ENCODE measurements at regions not wholly inside any gene's neighbourhood (a gene's known extent, or its start where the extent isn't known, plus 50 kb on each side); places are given as distances from the start of the nearest gene placed in this dataset.
"Not testable (repeated sequence)": the region's sequence is repeated elsewhere in the genome, so short reads cannot be mapped to it uniquely, and the experiment has no call there.

DNA sequence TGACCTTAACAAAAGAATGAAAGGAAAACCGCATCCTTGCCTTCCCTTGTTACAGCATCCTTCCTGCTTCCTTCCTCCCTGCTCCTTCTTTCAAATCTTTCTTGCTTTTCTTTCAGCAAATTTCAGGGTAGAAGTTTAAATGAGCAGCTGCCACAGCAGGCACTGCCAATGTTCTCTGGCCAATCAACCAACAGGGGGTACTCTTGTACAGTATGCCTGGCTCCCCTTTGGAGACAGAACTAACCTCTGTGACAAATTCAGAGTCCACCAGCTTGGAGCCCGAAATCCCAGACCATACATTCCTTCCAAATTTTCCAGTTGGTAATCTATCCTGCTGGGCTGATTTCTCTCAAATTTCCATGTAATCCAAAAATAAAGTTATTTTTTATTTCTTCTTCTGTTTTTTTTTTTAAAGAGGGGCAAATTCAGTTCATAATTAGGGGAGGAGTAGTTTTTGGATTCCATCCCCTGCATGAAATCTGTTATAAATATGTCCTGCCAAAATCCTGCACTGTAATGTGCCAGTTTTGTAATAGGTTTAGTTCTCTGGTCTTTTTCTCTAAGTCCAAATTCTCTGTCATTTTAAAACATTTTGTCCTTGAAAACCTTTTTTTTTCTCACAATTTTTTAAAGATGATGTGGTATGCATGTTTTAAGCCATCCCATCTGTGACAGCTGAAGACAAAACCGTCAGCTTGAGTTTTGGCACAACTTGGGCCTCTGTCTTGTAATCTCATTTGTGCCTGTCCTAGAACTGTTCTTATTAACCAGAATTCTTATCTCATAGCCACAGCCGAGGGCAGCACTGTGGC is 610.0 kb upstream of the LMO3 start:
- no peak for DNase-seq (ENCODE audit: low spot score)

DNA sequence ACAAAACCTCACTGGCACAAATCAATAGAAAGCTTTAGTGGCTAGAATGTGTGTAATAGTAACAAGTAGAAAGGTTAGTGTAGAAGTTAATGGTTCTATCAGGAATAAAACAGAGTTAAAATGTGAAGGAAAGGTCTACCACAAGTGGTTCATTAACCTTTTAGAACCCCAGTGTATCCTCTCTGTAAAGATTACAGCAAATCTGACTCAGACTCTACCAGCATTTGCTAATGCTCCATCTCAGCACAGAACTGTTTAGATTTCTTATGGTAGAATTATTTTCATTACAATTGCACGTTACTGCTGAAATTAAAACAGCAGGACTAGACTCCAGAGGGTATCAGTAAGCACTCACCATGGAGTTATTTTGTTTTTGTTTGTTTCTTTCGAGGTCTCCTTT is 609.0 kb upstream of the LMO3 start:
- no peak for DNase-seq (ENCODE audit: low spot score)

DNA sequence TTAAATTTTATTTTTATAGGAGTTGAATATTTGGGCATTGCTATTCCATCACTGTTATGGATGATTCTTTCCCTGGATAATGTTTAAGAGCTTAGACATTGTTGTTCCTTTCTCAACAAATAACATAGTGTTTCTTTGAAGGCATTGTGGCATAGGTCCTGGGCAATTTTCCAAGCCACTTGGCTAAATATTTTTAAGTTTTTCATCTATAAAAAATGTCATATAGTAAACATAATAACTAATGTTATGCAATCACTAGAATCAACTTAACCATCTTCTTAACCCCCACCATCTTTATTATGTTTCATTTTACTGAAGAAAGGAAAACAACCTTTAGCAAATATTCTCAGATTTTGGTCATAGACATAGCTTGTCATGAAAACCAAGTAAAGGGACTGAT is 600.6 kb upstream of the LMO3 start:
- DNase-seq (ENCODE audit: low spot score), result no peak

DNA sequence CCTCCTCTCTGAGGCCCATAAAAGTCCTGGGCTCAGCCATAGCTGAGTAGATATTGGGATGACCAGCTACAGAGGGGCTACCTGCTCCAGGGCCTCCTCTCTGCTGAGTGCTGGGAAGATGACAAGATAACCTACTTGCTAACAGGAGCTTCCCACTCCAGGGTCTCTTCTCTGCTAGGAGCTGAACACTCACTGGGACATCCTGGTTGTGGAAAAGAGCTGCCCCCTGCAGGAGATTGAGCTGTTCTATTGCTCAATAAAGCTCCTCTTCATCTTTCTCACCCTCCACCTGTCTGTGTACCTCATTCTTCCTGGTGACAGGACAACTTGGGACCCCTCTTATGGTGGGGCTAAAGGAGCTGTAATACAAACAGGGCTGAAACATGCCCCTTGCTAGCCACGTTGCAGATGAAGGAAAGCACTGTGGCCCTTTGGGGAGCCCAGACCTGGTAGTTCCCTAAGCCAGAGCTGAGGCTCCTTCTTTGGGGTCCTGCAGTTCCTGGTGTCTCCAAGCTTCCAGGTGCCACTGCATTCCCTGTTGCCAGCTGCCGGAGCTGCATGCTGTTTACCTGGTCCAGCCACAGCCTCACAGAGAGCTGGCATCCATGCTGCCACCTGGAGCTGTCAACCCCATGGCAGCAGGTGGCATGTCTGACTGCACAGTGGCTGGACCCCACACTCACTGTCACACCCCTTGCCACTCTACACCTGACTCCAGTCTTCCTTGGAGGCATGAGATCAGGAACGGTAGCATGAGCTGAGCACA is 598.5 kb upstream of the LMO3 start:
- no peak for DNase-seq (ENCODE audit: low spot score)

DNA sequence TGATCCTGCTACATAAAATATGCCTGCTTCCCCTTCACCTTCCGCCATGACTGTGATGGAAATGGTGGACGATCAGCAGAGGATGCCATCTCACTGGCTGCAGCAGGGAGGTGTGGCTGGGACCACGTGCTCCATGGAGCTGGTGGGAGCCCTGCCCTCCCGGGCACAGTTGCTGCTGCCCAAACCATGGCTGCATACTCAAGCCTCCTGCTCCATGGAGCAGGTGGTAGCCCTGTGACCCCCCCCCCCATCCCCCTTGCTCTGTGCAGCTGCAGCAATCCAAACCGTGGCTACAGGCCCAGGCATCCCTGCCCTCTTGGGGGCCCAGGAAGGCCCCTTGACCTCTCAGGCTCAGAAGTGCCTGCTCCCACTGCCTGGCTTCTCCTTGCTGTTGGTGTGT is 597.5 kb upstream of the LMO3 start:
- no peak for DNase-seq (ENCODE audit: low spot score)

DNA sequence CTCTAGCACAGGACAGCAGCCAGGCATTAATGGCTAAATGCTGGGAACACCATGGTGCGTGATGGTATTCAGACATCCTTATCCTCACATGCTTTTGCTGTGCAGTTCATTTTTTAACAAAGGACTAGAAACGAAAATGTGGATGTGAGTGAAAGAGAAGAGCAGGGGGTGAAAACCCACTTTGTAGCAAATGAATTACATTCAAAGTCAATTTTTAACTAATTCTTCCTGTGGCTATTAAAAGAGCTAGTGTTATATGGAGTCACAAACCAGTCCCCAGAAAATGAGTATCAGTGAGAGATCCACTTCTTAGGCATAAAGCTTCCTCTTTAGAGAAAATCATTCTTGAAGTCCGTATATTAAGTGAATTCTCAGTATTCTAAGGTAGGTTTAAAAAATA is 592.0 kb upstream of the LMO3 start:
- DNase-seq (ENCODE audit: low spot score), result no peak

DNA sequence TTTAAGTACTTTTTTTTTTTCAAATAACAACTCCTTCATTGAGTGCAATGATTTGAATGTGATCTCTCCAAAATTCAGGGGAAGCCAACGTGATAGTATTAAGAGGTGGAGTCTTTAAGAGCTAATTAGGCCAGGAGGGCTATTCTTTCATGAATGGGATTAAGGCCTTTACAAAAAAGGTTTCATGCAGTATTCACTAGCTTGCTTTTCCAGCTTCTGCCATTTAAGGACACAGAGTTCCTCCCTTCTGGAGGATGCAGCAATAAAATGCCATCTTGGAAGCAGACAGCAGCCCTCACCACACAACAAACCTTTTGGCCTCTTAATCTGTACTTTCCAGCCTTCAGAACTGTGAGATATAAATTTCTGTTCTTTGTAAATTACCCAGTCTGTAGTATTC is 586.8 kb upstream of the LMO3 start:
- DNase-seq (ENCODE audit: low spot score), result no peak

DNA sequence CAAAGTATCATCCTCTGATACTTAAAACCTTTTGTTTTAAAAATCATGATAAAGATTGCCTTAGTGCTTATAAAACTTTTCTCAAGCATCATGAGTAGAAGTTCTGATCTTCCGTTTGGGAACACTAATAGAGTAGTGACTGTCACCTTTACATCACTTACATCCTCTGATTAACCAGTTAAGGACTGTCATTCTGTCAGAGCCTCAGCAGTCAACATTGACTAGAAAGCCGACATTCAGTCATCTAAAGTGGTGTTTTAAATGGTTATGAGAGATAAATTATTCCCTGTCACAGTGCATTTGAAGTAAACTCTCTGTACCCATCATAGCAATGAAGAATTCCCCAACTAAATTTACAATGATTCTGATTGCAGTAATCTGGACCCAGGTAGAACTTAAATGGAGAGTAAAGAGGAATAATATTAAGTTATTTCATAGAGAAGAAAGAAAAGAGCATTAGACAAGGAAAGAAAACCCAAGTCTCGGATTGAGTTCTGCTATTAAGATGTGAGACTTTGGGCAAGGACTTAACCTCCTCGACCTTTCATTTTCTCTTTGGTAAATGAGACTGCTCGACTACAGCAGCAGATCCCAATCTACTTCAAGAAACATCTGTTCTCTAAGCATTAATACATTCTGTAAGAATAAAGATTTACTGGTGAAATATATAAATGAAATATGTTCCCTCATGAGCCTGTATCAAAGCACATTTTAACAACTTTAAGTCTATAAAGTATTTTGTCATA is 563.9 kb upstream of the LMO3 start:
- no peak for DNase-seq (ENCODE audit: low spot score)

DNA sequence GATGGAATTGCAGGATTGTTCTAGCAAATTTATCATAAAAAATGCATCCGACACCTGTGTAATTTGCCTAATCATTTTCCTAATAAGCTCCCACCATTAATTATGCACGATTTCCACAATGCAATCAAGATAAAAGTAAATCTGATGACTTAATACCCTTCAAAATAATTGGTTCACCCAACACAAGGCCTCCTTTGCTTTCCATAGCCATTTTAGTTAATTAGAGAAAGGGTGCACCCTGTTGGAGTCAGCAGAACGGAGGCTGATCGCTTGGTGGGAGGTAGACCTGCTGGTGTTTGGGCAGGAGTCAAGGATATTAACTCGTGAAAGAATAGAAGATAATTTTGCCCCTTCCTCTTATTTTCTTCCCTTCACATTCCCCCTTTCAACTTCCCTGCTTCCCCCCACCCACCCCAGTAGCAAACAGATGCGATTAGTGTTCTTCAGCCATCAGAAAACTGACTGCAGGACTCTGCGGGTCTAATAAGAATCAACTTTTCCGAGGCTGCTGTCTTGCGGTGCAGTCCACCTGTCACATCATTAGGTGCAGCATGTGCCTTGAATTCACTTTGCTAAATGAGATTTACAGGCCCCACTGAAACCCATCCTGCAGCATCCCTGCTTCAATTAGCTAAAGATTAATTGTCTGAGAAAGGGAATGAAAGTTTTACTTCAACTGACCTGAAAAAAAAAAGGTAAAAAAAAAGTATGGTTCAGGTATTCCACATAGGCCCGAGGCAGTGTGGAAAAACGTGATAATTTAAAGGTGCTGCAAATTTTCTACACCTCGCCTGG is 553.7 kb upstream of the LMO3 start:
- no peak for DNase-seq (ENCODE audit: low spot score)

DNA sequence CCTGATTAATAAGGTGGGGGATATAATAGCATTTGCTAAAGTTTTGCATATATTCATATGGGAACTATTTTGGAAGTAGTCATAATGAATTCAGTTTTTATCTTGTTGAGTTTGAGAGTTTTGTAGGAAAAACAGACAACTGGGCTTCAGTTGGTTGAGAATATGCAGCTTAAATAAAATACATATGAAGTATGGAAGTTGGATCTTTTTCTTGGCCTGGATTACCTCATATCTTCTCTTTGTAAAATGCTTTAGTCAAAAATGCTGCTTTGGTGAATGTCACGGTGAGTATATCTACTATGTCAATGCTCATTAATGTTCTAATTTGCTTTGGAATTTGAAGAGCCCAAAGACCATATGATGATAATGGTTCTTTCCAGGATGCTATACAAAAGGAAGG is 552.2 kb upstream of the LMO3 start:
- no peak for DNase-seq (ENCODE audit: low spot score)

DNA sequence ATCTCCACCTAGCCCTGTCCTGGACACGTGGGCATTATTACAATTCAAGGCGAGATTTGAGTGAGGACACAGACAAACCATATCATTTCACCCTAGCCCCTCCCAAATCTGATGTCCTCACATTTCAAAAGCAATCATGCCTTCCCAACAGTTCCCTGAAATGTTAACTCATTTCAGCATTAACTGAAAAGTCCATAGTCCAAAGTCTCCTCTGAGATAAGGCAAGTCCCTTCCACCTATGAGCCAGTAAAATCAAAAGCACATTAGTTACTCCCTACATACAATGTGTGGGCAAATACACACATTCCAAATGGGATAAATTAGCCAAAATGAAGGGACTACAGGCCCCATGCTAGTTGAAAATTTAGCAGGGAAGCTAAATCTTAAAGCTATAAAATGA is 546.0 kb upstream of the LMO3 start:
- DNase-seq (ENCODE audit: low spot score), result no peak

DNA sequence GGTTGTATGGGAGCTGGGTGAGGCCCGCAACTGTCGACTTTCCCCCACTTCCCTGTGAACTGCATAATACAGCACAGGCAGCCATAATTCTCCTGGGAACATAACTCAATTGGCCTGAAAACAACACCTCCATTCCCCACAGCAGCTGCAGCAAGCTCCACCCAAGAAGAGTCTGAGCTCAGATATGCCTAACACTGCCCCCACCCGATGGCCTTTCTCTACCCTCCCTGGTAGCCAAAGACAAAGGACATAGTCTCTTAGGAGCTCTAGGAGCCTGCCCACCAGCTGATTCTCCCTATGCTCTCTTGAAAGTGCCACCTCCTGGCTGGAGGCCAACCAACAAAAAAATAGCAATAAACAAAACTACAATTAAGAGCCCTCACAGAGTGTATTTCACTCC is 542.7 kb upstream of the LMO3 start:
- DNase-seq (ENCODE audit: low spot score), result peak; percentile 39

DNA sequence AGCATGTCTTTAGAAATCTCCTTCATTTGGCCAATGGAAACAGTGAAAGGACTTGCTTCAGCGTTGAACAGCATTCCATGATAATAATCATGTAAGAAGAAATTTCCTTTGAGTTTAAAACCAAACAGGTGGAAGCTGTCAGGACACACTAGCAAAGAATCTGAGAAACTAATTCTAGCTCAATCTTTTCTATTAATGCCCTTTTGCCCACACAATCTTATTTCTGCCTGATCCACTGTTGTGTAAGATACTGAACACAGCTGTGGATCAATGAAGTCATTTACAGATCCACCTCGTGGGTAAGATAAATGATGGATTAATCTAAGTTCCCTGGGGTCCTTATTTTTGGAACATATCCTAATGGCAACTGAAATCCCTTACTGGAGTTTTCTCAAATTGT is 536.9 kb upstream of the LMO3 start:
- DNase-seq (ENCODE audit: low spot score), result no peak

DNA sequence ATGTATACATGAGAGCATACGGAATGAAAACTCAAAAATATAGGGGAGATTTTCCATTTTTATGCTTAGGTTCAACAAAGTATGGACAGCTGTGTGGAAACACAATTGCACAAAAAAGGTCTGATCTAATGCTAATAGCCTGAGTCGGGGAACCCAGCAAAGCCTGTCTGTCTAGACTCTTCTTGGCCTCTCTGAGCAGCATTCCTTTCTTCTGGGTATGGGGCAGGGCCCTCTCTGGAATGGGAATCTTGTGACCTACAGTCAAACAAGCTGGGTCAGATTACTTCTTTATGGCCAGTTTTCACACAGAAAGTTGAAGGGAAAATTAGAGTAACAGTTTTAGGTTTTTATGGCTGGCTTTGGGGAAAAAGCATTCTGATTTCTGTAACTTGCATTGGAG is 534.0 kb upstream of the LMO3 start:
- DNase-seq (ENCODE audit: low spot score), result no peak

DNA sequence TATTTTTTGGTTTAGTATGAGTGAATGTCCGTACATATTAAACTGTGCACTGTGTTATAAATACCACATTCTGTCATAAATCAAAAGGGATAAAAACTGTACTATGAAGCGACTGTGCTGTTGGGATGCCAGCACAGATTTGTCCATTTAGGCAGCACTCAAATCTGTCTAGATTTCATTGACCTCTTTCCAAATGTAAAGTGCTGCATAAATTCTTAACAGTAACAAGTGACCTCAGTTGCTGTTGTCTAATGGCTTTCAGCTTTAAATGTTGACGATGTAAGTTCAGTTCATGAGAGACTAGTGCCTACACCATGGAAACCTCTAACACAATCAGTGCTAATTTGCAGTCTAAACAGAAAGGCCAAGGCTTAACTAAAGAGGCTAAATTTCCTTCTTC is 531.4 kb upstream of the LMO3 start:
- DNase-seq (ENCODE audit: low spot score), result no peak

DNA sequence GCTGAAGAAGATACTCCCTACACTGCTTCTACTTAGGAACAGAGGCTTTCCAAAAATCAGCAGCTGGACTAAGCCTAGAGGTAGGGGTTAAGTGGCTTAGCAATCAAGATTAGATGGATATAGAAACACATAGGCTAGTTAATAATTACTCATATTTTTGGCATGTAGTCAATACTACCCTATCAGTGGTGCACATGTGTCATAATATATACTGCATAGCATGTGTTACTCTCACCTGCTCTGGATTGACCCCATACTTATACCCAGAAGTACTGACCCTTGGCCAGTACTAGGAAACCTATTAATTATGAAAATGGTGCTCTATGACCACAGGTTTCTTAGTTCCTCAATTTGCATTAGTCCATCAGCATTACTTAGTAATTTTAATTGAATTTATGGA is 528.4 kb upstream of the LMO3 start:
- DNase-seq (ENCODE audit: low spot score), result no peak

DNA sequence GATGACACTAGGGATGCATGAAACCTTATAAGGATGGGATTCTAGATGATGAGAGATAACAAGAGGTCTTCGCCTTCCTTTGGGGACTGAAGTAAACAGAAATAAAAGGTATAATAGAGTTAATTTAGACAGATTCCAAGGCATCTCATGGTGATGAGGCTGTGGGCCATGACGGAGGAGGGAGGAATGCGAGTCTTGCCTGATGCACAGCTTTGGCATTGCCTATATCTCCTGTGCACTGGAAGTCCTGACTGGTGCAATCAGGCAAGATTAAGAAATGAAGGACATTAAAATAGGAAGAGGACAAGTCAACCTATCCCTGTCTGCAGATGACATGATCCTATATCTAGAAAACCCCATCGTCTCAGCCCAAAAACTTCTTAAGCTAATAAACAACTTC is 526.4 kb upstream of the LMO3 start:
- no peak for DNase-seq (ENCODE audit: low spot score)

DNA sequence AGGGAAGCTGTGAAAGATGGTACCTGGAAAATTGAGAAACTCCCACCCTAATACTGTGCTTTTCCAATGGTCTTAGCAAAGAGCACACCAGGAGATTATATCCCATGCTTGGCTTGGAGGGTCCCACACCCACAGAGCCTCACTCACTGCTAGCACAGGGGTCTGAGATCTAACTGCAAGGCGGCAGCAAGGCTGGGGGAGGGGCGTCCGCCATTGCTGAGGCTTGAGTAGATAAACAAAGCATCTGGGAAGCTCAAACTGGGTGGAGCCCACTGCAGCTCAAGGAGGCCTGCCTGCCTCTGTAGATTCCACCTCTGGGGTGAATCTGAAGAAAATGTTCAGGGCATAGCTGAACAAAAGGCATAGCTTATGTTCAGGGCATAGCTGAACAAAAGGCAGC is 510.6 kb upstream of the LMO3 start:
- not testable (repeated sequence) for DNase-seq (ENCODE audit: low spot score)

DNA sequence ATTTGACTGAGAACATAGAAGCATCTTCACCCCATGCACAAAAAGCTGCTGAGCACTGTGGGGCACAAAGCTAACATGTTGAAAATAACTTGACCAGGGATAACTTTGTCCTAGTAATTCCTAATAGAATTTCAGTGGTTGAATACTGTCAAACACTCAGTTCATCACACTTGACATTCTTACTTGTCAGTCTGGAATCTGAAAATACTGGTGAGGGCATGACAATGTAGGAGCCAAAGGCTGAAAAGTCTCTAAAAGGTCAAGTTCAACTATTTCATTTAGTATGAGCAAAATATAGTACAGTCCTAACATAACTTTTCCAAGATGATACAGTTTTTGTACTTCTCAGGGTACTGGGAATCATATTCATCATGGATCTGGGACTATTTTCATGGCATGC is 504.4 kb upstream of the LMO3 start:
- DNase-seq (ENCODE audit: low spot score), result no peak

DNA sequence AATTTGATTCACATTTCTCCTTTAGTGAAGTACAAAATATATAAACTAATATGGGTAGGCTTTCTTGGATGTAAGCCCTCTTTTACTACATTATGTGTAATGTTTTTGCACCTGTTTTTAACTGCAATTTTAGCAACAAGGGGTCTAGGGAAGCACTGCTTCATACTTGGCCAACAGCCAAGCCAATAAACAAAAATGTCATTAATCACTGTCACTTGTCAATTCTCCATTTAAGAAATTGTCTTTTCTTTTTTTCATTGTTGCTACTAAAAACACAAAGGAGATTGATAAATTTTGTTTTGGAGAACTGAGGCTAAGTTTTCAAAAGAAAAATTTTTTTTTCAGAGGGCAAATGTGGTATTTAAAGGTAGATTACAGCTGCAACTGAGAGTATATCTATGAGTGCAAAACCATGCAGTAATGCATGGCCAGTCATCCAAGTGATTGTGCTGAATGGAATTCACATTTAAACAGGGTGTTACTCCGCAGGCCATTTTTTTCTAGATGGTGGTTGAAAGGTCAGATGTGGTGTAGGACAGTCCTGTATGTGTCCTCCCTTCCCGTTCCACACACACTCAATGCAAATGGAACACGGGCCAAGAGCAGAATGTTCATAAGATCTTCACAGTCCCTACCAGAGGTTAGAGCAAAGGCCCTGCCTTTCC is 503.0 kb upstream of the LMO3 start:
- DNase-seq (ENCODE audit: low spot score), result no peak

DNA sequence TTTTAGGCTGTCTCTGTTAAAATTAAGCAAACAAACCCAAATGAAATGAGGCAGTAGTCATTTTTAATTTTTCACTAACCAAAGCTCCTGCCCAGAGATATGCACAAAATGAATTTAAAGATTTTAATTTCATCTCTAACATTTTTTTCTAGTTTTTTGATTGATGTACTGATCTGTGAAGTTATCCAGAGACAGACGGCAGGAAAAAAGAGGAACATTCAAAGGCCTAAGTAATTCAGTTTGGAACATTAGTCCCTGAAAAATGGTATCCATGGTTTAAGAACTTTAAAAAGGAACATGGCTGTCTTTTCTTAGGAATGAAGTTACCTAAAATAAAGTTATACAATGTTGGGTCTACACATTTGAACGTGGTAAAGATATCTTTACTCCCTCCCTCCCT is 498.8 kb upstream of the LMO3 start:
- DNase-seq (ENCODE audit: low spot score), result no peak

DNA sequence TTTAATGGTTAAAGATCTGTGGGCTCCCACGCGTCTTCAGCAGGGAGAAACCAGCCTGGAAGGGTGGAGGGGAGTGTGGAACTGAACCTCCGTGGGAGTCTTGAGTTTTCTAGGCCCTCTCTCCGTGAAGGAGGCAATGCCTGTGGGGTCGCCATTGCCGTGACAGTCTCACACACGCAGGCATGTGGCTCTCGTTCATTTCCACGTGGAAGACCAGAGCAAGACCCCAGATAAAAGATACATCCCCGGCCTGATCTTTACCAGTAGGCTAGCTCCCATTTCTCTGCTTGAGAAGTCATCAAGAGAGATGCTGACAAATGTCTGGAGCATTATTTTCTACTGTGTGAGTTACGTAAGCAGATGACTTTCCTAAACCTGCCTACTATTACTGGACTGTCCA is 491.7 kb upstream of the LMO3 start:
- DNase-seq (ENCODE audit: low spot score), result no peak

Measured in ecto neural progenitor cell (in vitro differentiated cells).